DMS 273 treated with DMSO at 0.1 percent for 48 hours (cell line): ENCODE measurements at regions not wholly inside any gene's neighbourhood (a gene's known extent, or its start where the extent isn't known, plus 50 kb on each side); places are given as distances from the start of the nearest gene placed in this dataset.
"Not testable (repeated sequence)": the region's sequence is repeated elsewhere in the genome, so short reads cannot be mapped to it uniquely, and the experiment has no call there.

Source experiments
- DNase-seq: peaks from one replicate; lab custom pipeline; 2025; lab: John Stamatoyannopoulos, UW

- no peak for DNase-seq
Measured at GRCh38 chr7:121563177-121563576, 167.1 kb upstream of the FAM3C start.

- no peak for DNase-seq
Measured at GRCh38 chr7:121562259-121562658, 166.2 kb upstream of the FAM3C start.

GRCh38 chr7:121561717-121562116 is 165.6 kb upstream of the FAM3C start:
- DNase-seq, result no peak

- no peak for DNase-seq
Measured at GRCh38 chr7:121560267-121560990, 164.3 kb upstream of the FAM3C start.

- DNase-seq, result no peak
Measured at GRCh38 chr7:121558288-121558687, 162.2 kb upstream of the FAM3C start.

- no peak for DNase-seq
Measured at GRCh38 chr7:121557034-121557892, 161.2 kb upstream of the FAM3C start.

- no peak for DNase-seq
Measured at GRCh38 chr7:121555558-121555957, 159.4 kb upstream of the FAM3C start.

- peak; percentile 62 for DNase-seq
Measured at GRCh38 chr7:121547544-121548092, 151.5 kb upstream of the FAM3C start.

GRCh38 chr7:121546632-121547543 is 150.8 kb upstream of the FAM3C start:
- DNase-seq, result no peak

- no peak for DNase-seq
Measured at GRCh38 chr7:121545418-121545817, 149.3 kb upstream of the FAM3C start.

- no peak for DNase-seq
Measured at GRCh38 chr7:121544726-121545125, 148.6 kb upstream of the FAM3C start.

- DNase-seq, result no peak
Measured at GRCh38 chr7:121544238-121544637, 148.1 kb upstream of the FAM3C start.

GRCh38 chr7:121541457-121541856 is 145.3 kb upstream of the FAM3C start:
- no peak for DNase-seq

GRCh38 chr7:121540138-121540537 is 144.0 kb upstream of the FAM3C start:
- no peak for DNase-seq

GRCh38 chr7:121537031-121537430 is 140.9 kb upstream of the FAM3C start:
- DNase-seq, result no peak

GRCh38 chr7:121531175-121532070 is 135.3 kb upstream of the FAM3C start:
- DNase-seq, result peak; percentile 51

GRCh38 chr7:121530227-121531174 is 134.4 kb upstream of the FAM3C start:
- DNase-seq, result peak; percentile 51

GRCh38 chr7:121529003-121529402 is 132.9 kb upstream of the FAM3C start:
- no peak for DNase-seq

- DNase-seq, result not testable (repeated sequence)
Measured at GRCh38 chr7:121526210-121526609, 130.1 kb upstream of the FAM3C start.
